Endodermal cell (in vitro differentiated cells): ENCODE measurements at regions not wholly inside any gene's neighbourhood (a gene's known extent, or its start where the extent isn't known, plus 50 kb on each side); places are given as distances from the start of the nearest gene placed in this dataset.

Experiments
- DNase-seq: peaks from one replicate; pipeline ENCODE4 v3.0.0-alpha.2; 2017
- H3K27ac ChIP-seq: 2 replicates; pipeline ENCODE4 v1.5.1; 2013; ENCODE audit warnings: mild to moderate bottlenecking, low read depth, low read length, moderate library complexity
- H3K27me3 ChIP-seq: 2 replicates; pipeline ENCODE4 v1.6.1; 2013; ENCODE audit warnings: mild to moderate bottlenecking, low read length, moderate library complexity; ENCODE audit not compliant: insufficient read depth, control insufficient read depth, poor library complexity, severe bottlenecking
- H3K36me3 ChIP-seq: 2 replicates; pipeline ENCODE4 v1.7.0; 2013; ENCODE audit warnings: mild to moderate bottlenecking, low read length, moderate library complexity; ENCODE audit not compliant: control insufficient read depth, insufficient read depth
- H3K4me1 ChIP-seq: one replicate; pipeline ENCODE4 v1.7.0; 2013; ENCODE audit warnings: low read length; ENCODE audit not compliant: control insufficient read depth, insufficient read depth
- H3K4me3 ChIP-seq: 2 replicates; pipeline ENCODE4 v1.5.1; 2013; ENCODE audit warnings: mild to moderate bottlenecking, low read length, moderate library complexity
- H3K9ac ChIP-seq: 2 replicates; pipeline ENCODE4 v1.6.1; 2013; ENCODE audit warnings: mild to moderate bottlenecking, low read length, moderate library complexity; ENCODE audit not compliant: poor library complexity, severe bottlenecking; ENCODE audit errors: extremely low read depth
- H3K9me3 ChIP-seq: 2 replicates; pipeline ENCODE4 v1.6.1; 2013; ENCODE audit warnings: mild to moderate bottlenecking, low read length, moderate library complexity; ENCODE audit not compliant: control insufficient read depth
- H3K27ac Mint-ChIP-seq: 2 replicates; pipeline ENCODE4 v1.8.0; 2020; ENCODE audit warnings: mixed read lengths
- H3K27me3 Mint-ChIP-seq: 2 replicates; pipeline ENCODE4 v1.8.0; 2021; ENCODE audit warnings: mild to moderate bottlenecking, mixed read lengths; ENCODE audit not compliant: insufficient read depth
- H3K36me3 Mint-ChIP-seq: 2 replicates; pipeline ENCODE4 v1.8.0; 2020; ENCODE audit warnings: low read depth, mixed read lengths
- H3K4me1 Mint-ChIP-seq: 2 replicates; pipeline ENCODE4 v1.8.0; 2020; ENCODE audit warnings: mixed read lengths
- H3K4me3 Mint-ChIP-seq: 2 replicates; pipeline ENCODE4 v1.8.0; 2020; ENCODE audit warnings: mild to moderate bottlenecking, moderate library complexity, mixed read lengths
- H3K9me3 Mint-ChIP-seq: 2 replicates; pipeline ENCODE4 v1.8.0; 2020; ENCODE audit warnings: mild to moderate bottlenecking, mixed read lengths
- WGBS, 2 experiments: methylation state at CpG; one replicate each; pipeline versions ENCODE4 v1.1.5 to v1.1.7; 2013; ENCODE audit warnings: missing lambda C conversion rate in 2 of 2, mixed read lengths in 1 of 2; ENCODE audit not compliant: insufficient coverage in 1 of 2, insufficient read length in 1 of 2; 5-methylcytosine and 5-hydroxymethylcytosine counted together
- TF ChIP-seq, protein P1 (sequence below): fragments of 200-600 bp; sonication (generic); conservative IDR thresholded peaks from 2 replicates; pipeline ENCODE4 v1.5.0; 2021; ENCODE audit warnings: antibody characterized with exemption, mild to moderate bottlenecking

- 50 to 70% methylated on average over 3 to 4 of the region's 5 CpGs for WGBS, 2 experiments
- H3K36me3 Mint-ChIP-seq, result no peaks in the 10 kb centered on the region
Observed at GRCh38 chr13:75102001-75102716, 379.8 kb downstream of the TBC1D4 start.

DNA sequence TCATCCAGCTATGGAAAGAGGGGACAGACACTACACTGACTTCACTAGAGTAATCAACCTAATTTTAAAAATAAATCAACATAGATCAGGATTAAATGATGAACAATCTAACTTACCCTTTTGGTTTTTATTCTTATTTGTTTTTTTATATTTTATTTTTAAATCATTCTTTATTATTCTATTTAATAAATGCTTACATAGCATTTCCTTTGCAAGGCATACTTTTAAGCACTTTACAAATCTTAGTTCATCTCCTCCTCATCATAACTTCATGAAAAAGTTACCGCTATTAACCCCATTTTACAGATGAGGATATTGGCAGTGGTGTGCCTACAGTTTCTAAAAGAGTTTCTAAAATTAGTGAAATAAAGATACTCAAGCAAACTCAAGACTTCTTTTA, 380.6 kb downstream of the TBC1D4 start:
- H3K4me1 Mint-ChIP-seq, result peaks cover 14% of the 10 kb centered on the region
- Histone ChIP-seq H3K36me3 (no peaks in the 10 kb centered on the region), H3K27me3 (peaks cover 67% of the 10 kb centered on the region)

More at GRCh38 chr13:75102001-75102716, 379.8 kb downstream of the TBC1D4 start:
- H3K27me3 ChIP-seq, result peaks cover 62% of the 10 kb centered on the region
- peak; percentile 92 for DNase-seq
- H3K4me3 ChIP-seq, result no peak overlapping the region
- Mint-ChIP-seq H3K4me3 (no peak overlapping the region), H3K27me3 (peaks cover 67% of the 10 kb centered on the region), H3K9me3 (peaks cover 4% of the 10 kb centered on the region), H3K4me1 (peaks cover 14% of the 10 kb centered on the region), H3K27ac (no peak overlapping the region)
- no peaks in the 10 kb centered on the region for H3K4me1 ChIP-seq
- H3K9ac ChIP-seq, result no peak overlapping the region
- TF ChIP-seq, protein P1, sequence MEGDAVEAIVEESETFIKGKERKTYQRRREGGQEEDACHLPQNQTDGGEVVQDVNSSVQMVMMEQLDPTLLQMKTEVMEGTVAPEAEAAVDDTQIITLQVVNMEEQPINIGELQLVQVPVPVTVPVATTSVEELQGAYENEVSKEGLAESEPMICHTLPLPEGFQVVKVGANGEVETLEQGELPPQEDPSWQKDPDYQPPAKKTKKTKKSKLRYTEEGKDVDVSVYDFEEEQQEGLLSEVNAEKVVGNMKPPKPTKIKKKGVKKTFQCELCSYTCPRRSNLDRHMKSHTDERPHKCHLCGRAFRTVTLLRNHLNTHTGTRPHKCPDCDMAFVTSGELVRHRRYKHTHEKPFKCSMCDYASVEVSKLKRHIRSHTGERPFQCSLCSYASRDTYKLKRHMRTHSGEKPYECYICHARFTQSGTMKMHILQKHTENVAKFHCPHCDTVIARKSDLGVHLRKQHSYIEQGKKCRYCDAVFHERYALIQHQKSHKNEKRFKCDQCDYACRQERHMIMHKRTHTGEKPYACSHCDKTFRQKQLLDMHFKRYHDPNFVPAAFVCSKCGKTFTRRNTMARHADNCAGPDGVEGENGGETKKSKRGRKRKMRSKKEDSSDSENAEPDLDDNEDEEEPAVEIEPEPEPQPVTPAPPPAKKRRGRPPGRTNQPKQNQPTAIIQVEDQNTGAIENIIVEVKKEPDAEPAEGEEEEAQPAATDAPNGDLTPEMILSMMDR, result peak; percentile 44
- H3K36me3 ChIP-seq, result no peaks in the 10 kb centered on the region
- H3K27ac ChIP-seq, result peak overlapping the region; percentile 52
- peaks cover 3% of the 10 kb centered on the region for H3K9me3 ChIP-seq

DNA sequence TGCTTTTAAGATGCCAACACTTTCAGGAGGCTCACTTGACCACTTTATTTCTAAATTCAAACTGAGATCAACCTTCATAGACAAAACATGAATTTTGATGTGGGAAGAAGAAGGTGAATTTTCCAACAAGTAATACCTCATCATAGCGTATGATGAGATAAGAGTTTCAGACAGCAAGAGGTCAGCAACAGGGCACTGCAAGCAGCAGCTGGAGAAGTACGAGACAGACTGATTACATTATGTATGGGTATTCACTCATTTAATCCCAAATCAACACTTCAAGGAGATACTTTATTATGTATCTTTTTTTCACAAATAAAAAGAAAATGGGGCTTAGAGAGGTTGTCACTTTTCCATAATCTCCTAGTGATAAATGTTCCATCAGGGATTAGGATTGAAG, 389.8 kb downstream of the TBC1D4 start:
- no peak overlapping the region for H3K27ac Mint-ChIP-seq

More for the DNA sequence above, 380.6 kb downstream of the TBC1D4 start:
- no peak for DNase-seq
- no peaks in the 10 kb centered on the region for H3K4me1 ChIP-seq
- no peak overlapping the region for H3K9ac ChIP-seq
- H3K4me3 ChIP-seq, result no peak overlapping the region
- no peak overlapping the region for H3K4me3 Mint-ChIP-seq
- TF ChIP-seq, protein P1, result no peak
- no peaks in the 10 kb centered on the region for H3K9me3 ChIP-seq
- 83% methylated on average over 1 of the region's 1 CpG; no CpG with 5 or more reads in 1 of the 2 experiments for WGBS, 2 experiments
- no peaks in the 10 kb centered on the region for H3K9me3 Mint-ChIP-seq
- peaks cover 63% of the 10 kb centered on the region for H3K27me3 Mint-ChIP-seq
- no peaks in the 10 kb centered on the region for H3K36me3 Mint-ChIP-seq
- no peak overlapping the region for H3K27ac ChIP-seq
- no peak overlapping the region for H3K27ac Mint-ChIP-seq

More for the DNA sequence above, 389.8 kb downstream of the TBC1D4 start:
- DNase-seq, result no peak
- Mint-ChIP-seq H3K27me3 (peaks cover 7% of the 10 kb centered on the region), H3K4me3 (no peak overlapping the region), H3K4me1 (peaks cover 30% of the 10 kb centered on the region), H3K9me3 (no peaks in the 10 kb centered on the region), H3K36me3 (no peaks in the 10 kb centered on the region)
- no peak overlapping the region for H3K9ac ChIP-seq
- no peak overlapping the region for H3K27ac ChIP-seq
- TF ChIP-seq, protein P1, result no peak
- no peak overlapping the region for H3K4me3 ChIP-seq
- H3K27me3 ChIP-seq, result peaks cover 5% of the 10 kb centered on the region
- H3K4me1 ChIP-seq, result peaks cover 3% of the 10 kb centered on the region
- no peaks in the 10 kb centered on the region for H3K36me3 ChIP-seq
- no peaks in the 10 kb centered on the region for H3K9me3 ChIP-seq
- WGBS, 2 experiments, result no CpG with 5 or more reads among the region's 2 CpGs
